ENCODE measurements at regions not wholly inside any gene's neighbourhood (a gene's known extent, or its start where the extent isn't known, plus 50 kb on each side); places are given as distances from the start of the nearest gene placed in this dataset.

- no peak for TF ChIP-seq CTCF (conservative IDR thresholded peaks at IDR 0.05 in 1 of 2, IDR thresholded peaks at IDR 0.05 in 1 of 2; ENCODE audit: extremely low read depth in 1 of 2, insufficient read depth in 1 of 2, low read depth in 1 of 2, low read length in 2 of 2)
- TF ChIP-seq EZH2 (IDR thresholded peaks at IDR 0.05; ENCODE audit: borderline replicate concordance, low read length) = no peak
Observed at GRCh38 chr13:58843071-58843470, 1211.5 kb downstream of the PCDH17 start.

Data from mammary epithelial cell (primary cell).